K562 (cell line): ENCODE measurements at regions not wholly inside any gene's neighbourhood (a gene's known extent, or its start where the extent isn't known, plus 50 kb on each side); places are given as distances from the start of the nearest gene placed in this dataset.

Source experiments
- ATAC-seq: fragments of 200-7000 bp; cut with Tn5 transposase; 3 replicates; pipeline ENCODE4 v1.9.1; 2020; ENCODE audit warnings: moderate library complexity
- BruUV-seq: library from RNA; stranded (reverse); fragments of 400-500 nt; replicated peaks from 2 replicates; lab custom pipeline; 2021; lab: Mats Ljungman, UMichigan
- CTCF ChIA-PET: fragments of 300-600 bp; formaldehyde crosslinking; extraction: SDS; loops from one replicate; lab custom pipeline; 2021; ENCODE audit warnings: low intra/inter-chr PET ratio; lab: Yijun Ruan, JAX
- POLR2A ChIA-PET: fragments of 300-600, 350-650 bp; sonication (Branson Sonifier 250); formaldehyde crosslinking; extraction: SDS; loops from one replicate; lab custom pipeline; 2021; ENCODE audit warnings: antibody characterized with exemption, inconsistent platforms; lab: Yijun Ruan, JAX
- DNase-seq, 4 experiments: peaks; one replicate each; pipeline versions ENCODE4 v3.0.0 to v3.0.0-alpha.2; 2011 to 2018; ENCODE audit warnings: low spot score in 3 of 4, mixed read lengths in 3 of 4; ENCODE audit errors: extremely low read depth in 1 of 4
- FAIRE-seq: peaks from 2 replicates; lab custom pipeline; 2011; peaks lifted over from hg19 to GRCh38; lab: Jason Lieb, UNC
- H2AFZ ChIP-seq: 2 replicates; pipeline ENCODE4 v1.6.0; 2011; ENCODE audit warnings: low read depth, low read length, control low read depth, inconsistent platforms
- H3K27ac ChIP-seq: fragments of 200-600 bp; 3 replicates; pipeline ENCODE4 v1.8.0; 2011; ENCODE audit warnings: low read depth, mild to moderate bottlenecking, control low read depth, inconsistent platforms, low read length, moderate library complexity, mixed read lengths; ENCODE audit errors: extremely low read depth
- H3K27me3 ChIP-seq, 2 experiments: fragments of 300-600 bp in 1 of 2; 2 replicates in 1 of 2; 3 replicates in 1 of 2; pipeline versions ENCODE4 v1.6.0 to v1.8.0; 2011; ENCODE audit warnings: inconsistent platforms in 2 of 2, low read length in 2 of 2, mild to moderate bottlenecking in 1 of 2, mixed read lengths in 1 of 2, moderate library complexity in 1 of 2; ENCODE audit not compliant: control insufficient read depth in 2 of 2, insufficient read depth in 2 of 2
- H3K36me3 ChIP-seq: fragments of 300-600 bp; 3 replicates; pipeline ENCODE4 v1.8.0; 2011; ENCODE audit warnings: mild to moderate bottlenecking, low read length, inconsistent platforms; ENCODE audit not compliant: control insufficient read depth, insufficient read depth
- H3K4me1 ChIP-seq, 2 experiments: fragments of 200-600 bp in 1 of 2; replicated peaks in 1 of 2; 2 replicates in 1 of 2; 3 replicates in 1 of 2; pipeline versions ENCODE4 v1.5.1 to v1.8.0; 2011; ENCODE audit warnings: inconsistent platforms in 2 of 2, low read length in 2 of 2, mild to moderate bottlenecking in 1 of 2, mixed read lengths in 1 of 2, moderate library complexity in 1 of 2; ENCODE audit not compliant: control insufficient read depth in 2 of 2, insufficient read depth in 2 of 2
- H3K4me2 ChIP-seq: 2 replicates; pipeline ENCODE4 v1.6.1; 2011; ENCODE audit warnings: low read length, control low read depth, inconsistent platforms, mixed read lengths; ENCODE audit not compliant: insufficient read depth
- H3K4me3 ChIP-seq: fragments of 200-600 bp; sonication (generic), shearing (Covaris generic); 2 replicates; pipeline ENCODE4 v1.5.1; 2016; ENCODE audit warnings: control low read depth, inconsistent platforms
- H3K79me2 ChIP-seq: fragments of 200-600 bp; 3 replicates; pipeline ENCODE4 v1.8.0; 2011; ENCODE audit warnings: low read length, inconsistent platforms; ENCODE audit not compliant: control insufficient read depth, insufficient read depth
- H3K9ac ChIP-seq, 2 experiments: 2 replicates each; pipeline versions ENCODE4 v1.6.0 to v1.6.1; 2011; ENCODE audit warnings: low read depth in 2 of 2, low read length in 2 of 2, control low read depth in 1 of 2, inconsistent platforms in 1 of 2, mild to moderate bottlenecking in 1 of 2, mixed read lengths in 1 of 2; ENCODE audit not compliant: insufficient read depth in 1 of 2
- H3K9me1 ChIP-seq: one replicate; pipeline ENCODE4 v1.6.0; 2011; ENCODE audit warnings: inconsistent platforms, mild to moderate bottlenecking, low read length, moderate library complexity; ENCODE audit not compliant: control insufficient read depth, insufficient read depth
- H3K9me3 ChIP-seq: replicated peaks from 2 replicates; pipeline ENCODE4 v1.5.1; 2011; ENCODE audit warnings: low read depth, low read length, inconsistent platforms; ENCODE audit not compliant: control insufficient read depth, insufficient read depth
- H4K20me1 ChIP-seq: replicated peaks from 2 replicates; pipeline ENCODE4 v1.6.1; 2011; ENCODE audit warnings: low read length, inconsistent platforms, mixed read lengths; ENCODE audit not compliant: control insufficient read depth, insufficient read depth
- CGGBP1 ChIP-seq: fragments of 250-450 bp; sonication (Bioruptor Pico); IDR thresholded peaks from 2 replicates; pipeline ENCODE4 v1.9.0; 2021; ENCODE audit warnings: mild to moderate bottlenecking
- HINFP ChIP-seq: fragments of 450-650 bp; conservative IDR thresholded peaks from 2 replicates; pipeline ENCODE4 v1.6.1; 2016; ENCODE audit warnings: missing genetic modification characterization, low read depth, mild to moderate bottlenecking, control low read depth, missing compliant biosample characterization
- HNRNPUL1 ChIP-seq: fragments of 200-400 bp; formaldehyde crosslinking; IDR thresholded peaks from 2 replicates; pipeline ENCODE4 v1.6.1; 2017; ENCODE audit warnings: low read length
- MCM5 ChIP-seq: fragments of 450-650 bp; IDR thresholded peaks from 2 replicates; pipeline ENCODE4 v1.6.1; 2016; ENCODE audit warnings: low read depth
- PHTF2 ChIP-seq: fragments of 250-450 bp; sonication (Bioruptor Pico); IDR thresholded peaks from 2 replicates; pipeline ENCODE4 v1.5.0; 2021; ENCODE audit warnings: mild to moderate bottlenecking
- RNF2 ChIP-seq: sonication (generic); IDR thresholded peaks from 2 replicates; pipeline ENCODE4 v1.6.1; 2016
- RUNX1 ChIP-seq: sonication (generic); IDR thresholded peaks from 2 replicates; pipeline ENCODE4 v1.6.1; 2016; ENCODE audit warnings: antibody characterized with exemption, low read depth
- ZNF449 ChIP-seq: fragments of 250-450 bp; sonication (Bioruptor Pico); IDR thresholded peaks from 2 replicates; pipeline ENCODE4 v1.8.0; 2022; ENCODE audit warnings: moderate library complexity, mild to moderate bottlenecking, inconsistent platforms
- WGBS: fragments of 100-300 bp; shearing (Covaris generic); methylation state at CpG from one replicate; pipeline ENCODE4 v1.1.6; 2016; ENCODE audit warnings: low coverage, mixed read lengths; ENCODE audit not compliant: insufficient coverage; ENCODE audit errors: missing lambda C conversion rate; 5-methylcytosine and 5-hydroxymethylcytosine counted together
- in situ Hi-C: fragments of 300-500 bp; cut with MboI; formaldehyde crosslinking; loops from 4 replicates; pipeline ENCODE4 v1.15.0; 2018; ENCODE audit warnings: inconsistent platforms, mixed read lengths
- intact Hi-C: fragments of 100-400 bp; cut with micrococcal nuclease; formaldehyde crosslinking; loops from 2 replicates; pipeline ENCODE4 v1.14.2; 2022
- TF ChIP-seq, protein P1 (sequence below): fragments of 250-450 bp; sonication (Bioruptor Pico); IDR thresholded peaks from 2 replicates; pipeline ENCODE4 v1.4.0; 2020; ENCODE audit warnings: mild to moderate bottlenecking, moderate library complexity
- TF ChIP-seq, protein P2 (sequence below), 2 experiments: IDR thresholded peaks in 1 of 2; conservative IDR thresholded peaks in 1 of 2; 2 replicates each; pipeline ENCODE4 v1.6.1; 2016; ENCODE audit warnings: low read depth in 2 of 2, mild to moderate bottlenecking in 1 of 2, missing compliant biosample characterization in 1 of 2, missing genetic modification characterization in 1 of 2, moderate library complexity in 1 of 2

- intact Hi-C loops, result no loop called here
- TF ChIP-seq CGGBP1 (CRISPR knock-in tag) (no peak), MCM5 (no peak), HINFP (tag) (no peak), PHTF2 (CRISPR knock-in tag) (no peak), RUNX1 (no peak), RNF2 (no peak), HNRNPUL1 (no peak), ZNF449 (no peak)
- TF ChIP-seq, protein P1, sequence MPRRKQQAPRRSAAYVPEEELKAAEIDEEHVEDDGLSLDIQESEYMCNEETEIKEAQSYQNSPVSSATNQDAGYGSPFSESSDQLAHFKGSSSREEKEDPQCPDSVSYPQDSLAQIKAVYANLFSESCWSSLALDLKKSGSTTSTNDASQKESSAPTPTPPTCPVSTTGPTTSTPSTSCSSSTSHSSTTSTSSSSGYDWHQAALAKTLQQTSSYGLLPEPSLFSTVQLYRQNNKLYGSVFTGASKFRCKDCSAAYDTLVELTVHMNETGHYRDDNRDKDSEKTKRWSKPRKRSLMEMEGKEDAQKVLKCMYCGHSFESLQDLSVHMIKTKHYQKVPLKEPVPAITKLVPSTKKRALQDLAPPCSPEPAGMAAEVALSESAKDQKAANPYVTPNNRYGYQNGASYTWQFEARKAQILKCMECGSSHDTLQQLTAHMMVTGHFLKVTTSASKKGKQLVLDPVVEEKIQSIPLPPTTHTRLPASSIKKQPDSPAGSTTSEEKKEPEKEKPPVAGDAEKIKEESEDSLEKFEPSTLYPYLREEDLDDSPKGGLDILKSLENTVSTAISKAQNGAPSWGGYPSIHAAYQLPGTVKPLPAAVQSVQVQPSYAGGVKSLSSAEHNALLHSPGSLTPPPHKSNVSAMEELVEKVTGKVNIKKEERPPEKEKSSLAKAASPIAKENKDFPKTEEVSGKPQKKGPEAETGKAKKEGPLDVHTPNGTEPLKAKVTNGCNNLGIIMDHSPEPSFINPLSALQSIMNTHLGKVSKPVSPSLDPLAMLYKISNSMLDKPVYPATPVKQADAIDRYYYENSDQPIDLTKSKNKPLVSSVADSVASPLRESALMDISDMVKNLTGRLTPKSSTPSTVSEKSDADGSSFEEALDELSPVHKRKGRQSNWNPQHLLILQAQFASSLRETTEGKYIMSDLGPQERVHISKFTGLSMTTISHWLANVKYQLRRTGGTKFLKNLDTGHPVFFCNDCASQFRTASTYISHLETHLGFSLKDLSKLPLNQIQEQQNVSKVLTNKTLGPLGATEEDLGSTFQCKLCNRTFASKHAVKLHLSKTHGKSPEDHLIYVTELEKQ (CRISPR knock-in tag), result no peak
- TF ChIP-seq, protein P2, sequence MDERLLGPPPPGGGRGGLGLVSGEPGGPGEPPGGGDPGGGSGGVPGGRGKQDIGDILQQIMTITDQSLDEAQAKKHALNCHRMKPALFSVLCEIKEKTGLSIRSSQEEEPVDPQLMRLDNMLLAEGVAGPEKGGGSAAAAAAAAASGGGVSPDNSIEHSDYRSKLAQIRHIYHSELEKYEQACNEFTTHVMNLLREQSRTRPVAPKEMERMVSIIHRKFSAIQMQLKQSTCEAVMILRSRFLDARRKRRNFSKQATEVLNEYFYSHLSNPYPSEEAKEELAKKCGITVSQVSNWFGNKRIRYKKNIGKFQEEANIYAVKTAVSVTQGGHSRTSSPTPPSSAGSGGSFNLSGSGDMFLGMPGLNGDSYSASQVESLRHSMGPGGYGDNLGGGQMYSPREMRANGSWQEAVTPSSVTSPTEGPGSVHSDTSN (CRISPR knock-in tag; IDR thresholded peaks at IDR 0.05; ENCODE audit: low read depth), result no peak
- TF ChIP-seq, protein P2 (tag; conservative IDR thresholded peaks at IDR 0.05; ENCODE audit: low read depth), result no peak
These were observed 663.6 kb downstream of the IRS1 start for GRCh38 chr2:226135861-226136548.

More at GRCh38 chr2:226135861-226136548, 663.6 kb downstream of the IRS1 start:
- Histone ChIP-seq H3K9me3 (no peaks in the 10 kb centered on the region), H3K27ac (no peak overlapping the region), H3K4me2 (no peak overlapping the region), H3K4me1 (no peaks in the 10 kb centered on the region), H3K4me3 (no peak overlapping the region), H3K9ac (no peak overlapping the region), H4K20me1 (no peaks in the 10 kb centered on the region), H3K27me3 (no peaks in the 10 kb centered on the region), H3K79me2 (no peaks in the 10 kb centered on the region), H3K36me3 (no peaks in the 10 kb centered on the region), H3K9me1 (no peaks in the 10 kb centered on the region), H2AFZ (no peak overlapping the region)
- FAIRE-seq (no peak), ATAC-seq (no peak), DNase-seq (no peak)
- ChIA-PET POLR2A (interaction anchor here (0.6 kb wide), 1 partner anchor 131 kb away, joined by 3 read pairs; no protein-coding TSS in a partner anchor), CTCF (no interaction called here)
- BruUV-seq, result no TSS peak
- in situ Hi-C loops, result no loop called here
- WGBS, result 0% methylated on average over 3 of the region's 3 CpGs
